Trophoblast cell (in vitro differentiated cells and primary cell): ENCODE measurements at regions not wholly inside any gene's neighbourhood (a gene's known extent, or its start where the extent isn't known, plus 50 kb on each side); places are given as distances from the start of the nearest gene placed in this dataset.

ENCODE experiments used
- DNase-seq, 2 donors: peaks; one replicate each; pipeline ENCODE4 v3.0.0-alpha.2; 2016
- H2AFZ ChIP-seq: 2 replicates; pipeline ENCODE4 v1.6.1; 2013; ENCODE audit warnings: low read length, moderate library complexity, mild to moderate bottlenecking; ENCODE audit not compliant: insufficient read depth, poor library complexity
- H2AK5ac ChIP-seq: 2 replicates; pipeline ENCODE4 v1.6.1; 2013; ENCODE audit warnings: mild to moderate bottlenecking, low read length
- H2BK120ac ChIP-seq: 2 replicates; pipeline ENCODE4 v1.6.1; 2013; ENCODE audit warnings: low read length, mild to moderate bottlenecking, moderate library complexity; ENCODE audit not compliant: insufficient read depth, poor library complexity
- H2BK12ac ChIP-seq: 2 replicates; pipeline ENCODE4 v1.6.1; 2013; ENCODE audit warnings: mild to moderate bottlenecking, low read length, moderate library complexity
- H2BK5ac ChIP-seq: 2 replicates; pipeline ENCODE4 v1.6.1; 2013; ENCODE audit warnings: low read length, low read depth, moderate library complexity, mild to moderate bottlenecking; ENCODE audit not compliant: poor library complexity
- H3K14ac ChIP-seq: 2 replicates; pipeline ENCODE4 v1.6.1; 2013; ENCODE audit warnings: mild to moderate bottlenecking, low read length
- H3K18ac ChIP-seq: 2 replicates; pipeline ENCODE4 v1.6.1; 2013; ENCODE audit warnings: mild to moderate bottlenecking, low read length
- H3K23ac ChIP-seq: 2 replicates; pipeline ENCODE4 v1.6.1; 2013; ENCODE audit warnings: low read length
- H3K27ac ChIP-seq: 2 replicates; pipeline ENCODE4 v1.5.1; 2013; ENCODE audit warnings: low read depth, mild to moderate bottlenecking, inconsistent platforms, low read length, moderate library complexity
- H3K27me3 ChIP-seq: 2 replicates; pipeline ENCODE4 v1.6.1; 2013; ENCODE audit warnings: inconsistent platforms, mild to moderate bottlenecking, low read length, moderate library complexity; ENCODE audit not compliant: insufficient read depth
- H3K36me3 ChIP-seq, 2 experiments: 1 replicate in 1 of 2; 2 replicates in 1 of 2; pipeline ENCODE4 v1.6.1; 2013; ENCODE audit warnings: low read length in 2 of 2, mild to moderate bottlenecking in 2 of 2, moderate library complexity in 1 of 2; ENCODE audit not compliant: insufficient read depth in 2 of 2, control insufficient read depth in 1 of 2
- H3K4ac ChIP-seq: 2 replicates; pipeline ENCODE4 v1.6.1; 2013; ENCODE audit warnings: low read depth, mild to moderate bottlenecking, low read length, moderate library complexity
- H3K4me1 ChIP-seq, 2 experiments: 1 replicate in 1 of 2; 2 replicates in 1 of 2; pipeline ENCODE4 v1.6.1; 2013; ENCODE audit warnings: low read length in 2 of 2, mild to moderate bottlenecking in 2 of 2, moderate library complexity in 1 of 2; ENCODE audit not compliant: insufficient read depth in 2 of 2, control insufficient read depth in 1 of 2
- H3K4me2 ChIP-seq: 2 replicates; pipeline ENCODE4 v1.6.1; 2013; ENCODE audit warnings: inconsistent platforms, mild to moderate bottlenecking, low read length, moderate library complexity
- H3K4me3 ChIP-seq: 2 replicates; pipeline ENCODE4 v1.5.1; 2013; ENCODE audit warnings: mild to moderate bottlenecking, low read depth, low read length, inconsistent platforms
- H3K79me1 ChIP-seq: one replicate; pipeline ENCODE4 v1.6.1; 2013; ENCODE audit warnings: low read length
- H3K79me2 ChIP-seq: 2 replicates; pipeline ENCODE4 v1.6.1; 2013; ENCODE audit warnings: low read length, mild to moderate bottlenecking; ENCODE audit not compliant: control insufficient read depth, insufficient read depth, poor library complexity
- H3K9ac ChIP-seq: 2 replicates; pipeline ENCODE4 v1.6.1; 2013; ENCODE audit warnings: mild to moderate bottlenecking, low read length
- H3K9me3 ChIP-seq: 2 replicates; pipeline ENCODE4 v1.6.1; 2013; ENCODE audit warnings: low read depth, mild to moderate bottlenecking, control low read depth, inconsistent platforms, low read length; ENCODE audit not compliant: insufficient read depth
- H4K12ac ChIP-seq: 2 replicates; pipeline ENCODE4 v1.6.1; 2013; ENCODE audit warnings: low read depth, mild to moderate bottlenecking, low read length, moderate library complexity
- H4K8ac ChIP-seq: 2 replicates; pipeline ENCODE4 v1.6.1; 2013; ENCODE audit warnings: low read depth, mild to moderate bottlenecking, low read length, moderate library complexity
- H4K91ac ChIP-seq: one replicate; pipeline ENCODE4 v1.6.1; 2013; ENCODE audit warnings: low read depth, mild to moderate bottlenecking, low read length, moderate library complexity
- WGBS: extraction: QIAGEN DNeasy Blood & Tissue Kit; methylation state at CpG from one replicate; pipeline ENCODE4 v1.1.7; 2013; ENCODE audit warnings: missing lambda C conversion rate; ENCODE audit not compliant: insufficient read length, insufficient coverage; ENCODE audit errors: extremely low coverage; 5-methylcytosine and 5-hydroxymethylcytosine counted together

GRCh38 chr5:93791518-93791972, 50.1 kb upstream of the POU5F2 start:
- Histone ChIP-seq H3K36me3 (no peaks in the 10 kb centered on the region), H2BK120ac (no peak overlapping the region), H2AFZ (no peak overlapping the region), H3K9me3 (no peaks in the 10 kb centered on the region), H4K12ac (no peak overlapping the region), H3K9ac (no peak overlapping the region), H3K18ac (no peak overlapping the region), H3K4me3 (no peak overlapping the region), H4K8ac (no peak overlapping the region), H3K4me2 (no peak overlapping the region), H3K27ac (no peak overlapping the region), H3K23ac (no peak overlapping the region), H3K4ac (no peak overlapping the region), H2BK12ac (no peak overlapping the region), H3K4me1 (no peaks in the 10 kb centered on the region), H2AK5ac (no peak overlapping the region), H3K27me3 (no peaks in the 10 kb centered on the region), H3K14ac (no peak overlapping the region), H3K79me2 (no peaks in the 10 kb centered on the region), H3K79me1 (no peaks in the 10 kb centered on the region), H4K91ac (no peak overlapping the region), H2BK5ac (no peak overlapping the region)
- WGBS: no CpG with 5 or more reads among the region's 3 CpGs
- DNase-seq: no peak
